ENCODE measurements at regions not wholly inside any gene's neighbourhood (a gene's known extent, or its start where the extent isn't known, plus 50 kb on each side); places are given as distances from the start of the nearest gene placed in this dataset.

DNA sequence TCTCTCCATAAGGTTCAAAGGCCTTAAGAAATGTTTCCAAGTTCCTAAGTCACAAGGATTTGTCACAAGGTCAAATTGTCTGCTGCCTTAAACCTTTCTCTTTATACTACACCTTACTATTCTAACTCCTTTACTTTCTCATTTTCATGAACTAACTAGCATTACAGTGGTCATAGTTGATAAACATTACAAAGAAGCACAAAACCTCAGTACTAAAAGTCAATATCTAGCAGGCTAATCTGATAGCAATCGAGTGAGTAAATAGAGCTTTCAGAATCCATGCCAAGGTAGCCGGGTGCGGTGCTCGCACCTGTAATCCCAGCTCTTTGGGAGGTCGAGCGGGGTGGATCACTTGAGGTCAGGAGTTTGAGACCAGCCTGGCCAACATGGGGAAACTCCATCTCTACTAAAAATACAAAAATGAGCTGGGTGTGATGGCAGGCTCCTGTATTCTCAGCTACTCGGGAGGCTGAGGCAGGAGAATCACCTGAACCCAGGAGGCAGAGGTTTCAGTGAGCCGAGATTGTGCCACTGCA is 510.0 kb downstream of the GBA3 start:
- H3K27me3 ChIP-seq (ENCODE audit: insufficient read depth, low read depth), result no peaks in the 10 kb centered on the region

DNA sequence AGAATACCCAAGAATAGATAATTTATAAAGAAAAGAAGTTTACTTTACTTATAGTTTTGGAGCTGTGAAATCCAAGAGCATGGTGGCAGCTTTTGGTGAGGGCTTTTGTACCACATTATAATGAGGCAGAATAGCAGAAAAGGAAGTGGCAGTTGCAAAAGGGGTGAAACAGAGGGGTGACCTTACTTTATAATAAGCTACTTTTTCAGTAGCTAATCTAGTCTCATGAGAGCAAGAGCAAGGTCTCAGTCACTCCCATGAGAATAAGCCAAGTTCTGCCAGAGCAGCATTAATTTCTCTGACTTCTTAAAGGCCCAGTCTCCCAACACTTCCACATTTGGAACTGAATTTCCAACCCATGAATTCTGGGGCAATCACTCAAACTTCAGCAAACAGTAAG is 502.0 kb downstream of the GBA3 start:
- Histone ChIP-seq H3K27ac (no peak overlapping the region), H3K27me3 (ENCODE audit: insufficient read depth, low read depth) (no peaks in the 10 kb centered on the region), H3K4me1 (ENCODE audit: low read depth, poor library complexity, severe bottlenecking) (no peaks in the 10 kb centered on the region), H3K4me3 (IDR thresholded peaks at IDR 0.05; ENCODE audit: insufficient read depth, low read depth, low read length) (no peak overlapping the region), H3K79me2 (ENCODE audit: insufficient read depth, low read depth) (no peaks in the 10 kb centered on the region), H2AFZ (ENCODE audit: low read depth) (no peak overlapping the region), H3K36me3 (ENCODE audit: insufficient read depth) (no peaks in the 10 kb centered on the region), H3K9ac (no peak overlapping the region), H3K4me2 (no peak overlapping the region), H4K20me1 (ENCODE audit: insufficient read depth) (no peaks in the 10 kb centered on the region)
- TF ChIP-seq, protein P1, sequence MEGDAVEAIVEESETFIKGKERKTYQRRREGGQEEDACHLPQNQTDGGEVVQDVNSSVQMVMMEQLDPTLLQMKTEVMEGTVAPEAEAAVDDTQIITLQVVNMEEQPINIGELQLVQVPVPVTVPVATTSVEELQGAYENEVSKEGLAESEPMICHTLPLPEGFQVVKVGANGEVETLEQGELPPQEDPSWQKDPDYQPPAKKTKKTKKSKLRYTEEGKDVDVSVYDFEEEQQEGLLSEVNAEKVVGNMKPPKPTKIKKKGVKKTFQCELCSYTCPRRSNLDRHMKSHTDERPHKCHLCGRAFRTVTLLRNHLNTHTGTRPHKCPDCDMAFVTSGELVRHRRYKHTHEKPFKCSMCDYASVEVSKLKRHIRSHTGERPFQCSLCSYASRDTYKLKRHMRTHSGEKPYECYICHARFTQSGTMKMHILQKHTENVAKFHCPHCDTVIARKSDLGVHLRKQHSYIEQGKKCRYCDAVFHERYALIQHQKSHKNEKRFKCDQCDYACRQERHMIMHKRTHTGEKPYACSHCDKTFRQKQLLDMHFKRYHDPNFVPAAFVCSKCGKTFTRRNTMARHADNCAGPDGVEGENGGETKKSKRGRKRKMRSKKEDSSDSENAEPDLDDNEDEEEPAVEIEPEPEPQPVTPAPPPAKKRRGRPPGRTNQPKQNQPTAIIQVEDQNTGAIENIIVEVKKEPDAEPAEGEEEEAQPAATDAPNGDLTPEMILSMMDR (conservative IDR thresholded peaks at IDR 0.05; ENCODE audit: low read depth, low read length), result no peak

More for the DNA sequence above, 510.0 kb downstream of the GBA3 start:
- Histone ChIP-seq H4K20me1 (ENCODE audit: insufficient read depth) (no peaks in the 10 kb centered on the region), H3K4me2 (no peak overlapping the region), H3K27ac (no peak overlapping the region), H3K4me1 (ENCODE audit: low read depth, poor library complexity, severe bottlenecking) (no peaks in the 10 kb centered on the region), H3K9ac (no peak overlapping the region), H2AFZ (ENCODE audit: low read depth) (no peak overlapping the region), H3K4me3 (IDR thresholded peaks at IDR 0.05; ENCODE audit: insufficient read depth, low read depth, low read length) (no peak overlapping the region), H3K79me2 (ENCODE audit: insufficient read depth, low read depth) (no peaks in the 10 kb centered on the region), H3K36me3 (ENCODE audit: insufficient read depth) (no peaks in the 10 kb centered on the region)
- TF ChIP-seq, protein P1 (conservative IDR thresholded peaks at IDR 0.05; ENCODE audit: low read depth, low read length), result no peak

DNA sequence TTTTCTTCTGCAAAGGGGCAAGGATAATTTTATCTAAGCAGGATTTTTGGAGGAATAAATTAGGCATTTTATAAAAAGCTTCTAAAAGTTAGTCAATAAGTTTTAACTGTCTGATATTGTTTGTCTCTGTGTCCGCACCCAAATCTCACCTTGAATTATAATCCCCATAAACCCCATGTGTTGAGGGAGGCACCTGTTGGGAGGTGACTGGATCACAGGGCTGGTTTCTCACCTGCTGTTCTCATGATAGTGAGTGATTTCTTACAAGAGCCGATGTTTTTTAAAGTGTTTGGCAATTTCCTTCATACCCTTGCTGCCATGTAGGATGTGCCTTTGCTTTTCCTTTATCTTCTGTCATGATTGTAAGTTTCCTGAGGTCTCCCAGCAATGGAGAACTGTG is 481.4 kb downstream of the GBA3 start:
- Histone ChIP-seq H3K4me1 (ENCODE audit: low read depth, poor library complexity, severe bottlenecking) (no peaks in the 10 kb centered on the region), H3K79me2 (ENCODE audit: insufficient read depth, low read depth) (no peaks in the 10 kb centered on the region), H3K9ac (no peak overlapping the region), H4K20me1 (ENCODE audit: insufficient read depth) (no peaks in the 10 kb centered on the region), H3K36me3 (ENCODE audit: insufficient read depth) (no peaks in the 10 kb centered on the region), H3K27ac (no peak overlapping the region), H2AFZ (ENCODE audit: low read depth) (no peak overlapping the region), H3K4me2 (no peak overlapping the region), H3K27me3 (ENCODE audit: insufficient read depth, low read depth) (no peaks in the 10 kb centered on the region), H3K4me3 (IDR thresholded peaks at IDR 0.05; ENCODE audit: insufficient read depth, low read depth, low read length) (no peak overlapping the region)
- TF ChIP-seq, protein P1 (conservative IDR thresholded peaks at IDR 0.05; ENCODE audit: low read depth, low read length), result no peak

DNA sequence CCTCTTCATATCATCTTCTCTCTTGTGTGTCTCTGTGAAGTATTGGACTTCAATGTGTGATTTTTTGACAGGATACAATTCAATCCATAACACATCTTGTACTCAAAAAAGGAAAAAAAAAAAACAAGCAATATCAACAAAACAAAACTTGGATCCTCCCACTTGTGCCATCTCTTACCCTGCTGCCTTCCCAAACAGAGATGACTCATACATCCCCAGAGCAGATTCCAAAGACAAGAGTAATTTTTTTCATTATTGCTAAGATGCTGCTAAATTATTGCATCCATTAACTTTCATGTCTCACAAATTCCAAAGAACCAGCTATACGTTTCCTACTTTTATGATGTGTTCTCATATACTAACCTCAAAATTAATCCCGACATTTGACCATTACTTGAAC is 479.2 kb downstream of the GBA3 start:
- Histone ChIP-seq H3K36me3 (ENCODE audit: insufficient read depth) (no peaks in the 10 kb centered on the region), H3K4me1 (ENCODE audit: low read depth, poor library complexity, severe bottlenecking) (no peaks in the 10 kb centered on the region), H3K27me3 (ENCODE audit: insufficient read depth, low read depth) (no peaks in the 10 kb centered on the region), H2AFZ (ENCODE audit: low read depth) (no peak overlapping the region), H4K20me1 (ENCODE audit: insufficient read depth) (no peaks in the 10 kb centered on the region), H3K79me2 (ENCODE audit: insufficient read depth, low read depth) (no peaks in the 10 kb centered on the region), H3K27ac (no peak overlapping the region), H3K4me3 (IDR thresholded peaks at IDR 0.05; ENCODE audit: insufficient read depth, low read depth, low read length) (no peak overlapping the region), H3K4me2 (no peak overlapping the region), H3K9ac (no peak overlapping the region)
- TF ChIP-seq, protein P1 (conservative IDR thresholded peaks at IDR 0.05; ENCODE audit: low read depth, low read length), result no peak
